GM12891 (cell line): ENCODE measurements at regions not wholly inside any gene's neighbourhood (a gene's known extent, or its start where the extent isn't known, plus 50 kb on each side); places are given as distances from the start of the nearest gene placed in this dataset.

Source experiments
- PAX5 ChIP-seq: IDR thresholded peaks from 2 replicates; pipeline ENCODE4 v1.6.1; 2011; ENCODE audit warnings: low read length, moderate library complexity, mild to moderate bottlenecking; ENCODE audit not compliant: insufficient read depth, severe bottlenecking
- POLR2A ChIP-seq: IDR thresholded peaks from 2 replicates; pipeline ENCODE4 v1.6.1; 2011; ENCODE audit warnings: low read depth, low read length, control low read depth
- POLR2AphosphoS5 ChIP-seq: IDR thresholded peaks from 2 replicates; pipeline ENCODE4 v1.6.1; 2011; ENCODE audit warnings: low read depth, low read length, control low read depth
- SPI1 ChIP-seq: IDR thresholded peaks from 2 replicates; pipeline ENCODE4 v1.6.1; 2011; ENCODE audit warnings: low read depth, low read length, control low read depth
- TAF1 ChIP-seq: IDR thresholded peaks from 2 replicates; pipeline ENCODE4 v1.6.1; 2011; ENCODE audit warnings: low read depth, low read length, control low read depth

DNA sequence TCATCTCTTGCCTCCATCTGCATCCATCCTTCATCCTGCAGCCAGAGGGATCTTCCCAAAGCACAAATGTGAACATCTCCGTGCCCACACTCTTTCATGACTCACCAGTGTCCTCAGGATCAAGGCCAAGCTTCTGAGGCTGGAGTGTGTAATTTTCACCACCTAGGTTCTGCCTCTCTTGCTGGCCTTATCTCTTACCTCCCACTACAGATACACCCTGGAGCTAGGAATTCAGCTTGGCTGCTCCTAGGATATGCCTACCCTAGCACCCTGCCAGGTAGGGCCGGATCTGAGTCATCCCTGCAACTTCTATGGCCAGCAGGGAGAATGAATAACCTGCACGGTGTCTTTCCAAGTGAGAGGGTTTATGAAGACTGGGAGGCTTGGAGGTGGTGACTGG lies 208.7 kb upstream of the CSF3R start:
- no peak for TF ChIP-seq POLR2AphosphoS5
- no peak for TF ChIP-seq POLR2A
- TF ChIP-seq TAF1, result no peak
- TF ChIP-seq PAX5, result no peak
- TF ChIP-seq SPI1, result no peak
